Nephron progenitor cell (in vitro differentiated cells): ENCODE measurements at regions not wholly inside any gene's neighbourhood (a gene's known extent, or its start where the extent isn't known, plus 50 kb on each side); places are given as distances from the start of the nearest gene placed in this dataset.

Experiments
- DNase-seq: peaks from one replicate; pipeline ENCODE4 v3.0.0; 2021
- H3K27ac Mint-ChIP-seq: 2 replicates; pipeline ENCODE4 v1.8.0; 2021; ENCODE audit warnings: mild to moderate bottlenecking, moderate library complexity, mixed read lengths
- H3K27me3 Mint-ChIP-seq: 2 replicates; pipeline ENCODE4 v1.8.0; 2021; ENCODE audit warnings: mild to moderate bottlenecking, low read depth, mixed read lengths; ENCODE audit not compliant: poor library complexity
- H3K36me3 Mint-ChIP-seq: 2 replicates; pipeline ENCODE4 v1.8.0; 2021; ENCODE audit warnings: low read depth, mixed read lengths
- H3K4me1 Mint-ChIP-seq: 2 replicates; pipeline ENCODE4 v1.8.0; 2021; ENCODE audit warnings: mixed read lengths
- H3K4me3 Mint-ChIP-seq: 2 replicates; pipeline ENCODE4 v1.8.0; 2021; ENCODE audit warnings: mild to moderate bottlenecking, moderate library complexity, mixed read lengths
- H3K9me3 Mint-ChIP-seq: 2 replicates; pipeline ENCODE4 v1.8.0; 2021; ENCODE audit warnings: mild to moderate bottlenecking, moderate library complexity, mixed read lengths
- CTCF ChIP-seq: fragments of 200-600 bp; sonication (generic); IDR thresholded peaks from 2 replicates; pipeline ENCODE4 v1.5.0; 2021; ENCODE audit warnings: antibody characterized with exemption

DNA sequence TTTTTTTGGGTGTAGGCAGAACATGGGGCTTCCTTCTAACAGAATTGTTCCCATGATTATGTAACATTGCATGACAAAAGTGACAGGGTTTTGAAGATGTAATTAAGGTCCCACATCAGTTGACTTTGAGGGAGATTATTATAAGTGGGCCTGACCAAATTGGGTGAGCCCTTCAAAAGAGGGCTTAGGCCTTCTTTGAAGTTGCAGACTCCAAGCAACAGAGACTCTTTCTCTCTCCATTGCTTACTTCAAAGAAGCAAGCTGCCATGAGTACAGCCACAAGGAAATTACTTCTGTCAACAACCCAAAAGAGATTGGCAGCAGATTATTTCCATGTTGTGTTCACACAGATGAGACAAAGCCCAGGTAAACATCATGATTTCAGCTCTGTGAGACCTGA is 348.2 kb downstream of the PDCD6IP start:
- H3K27me3 Mint-ChIP-seq = no peaks in the 10 kb centered on the region
- DNase-seq = no peak
- H3K36me3 Mint-ChIP-seq = no peaks in the 10 kb centered on the region
- H3K9me3 Mint-ChIP-seq = peaks cover 3% of the 10 kb centered on the region
- TF ChIP-seq CTCF = no peak
- no peak overlapping the region for H3K27ac Mint-ChIP-seq
- no peak overlapping the region for H3K4me3 Mint-ChIP-seq
- peaks cover 33% of the 10 kb centered on the region for H3K4me1 Mint-ChIP-seq

DNA sequence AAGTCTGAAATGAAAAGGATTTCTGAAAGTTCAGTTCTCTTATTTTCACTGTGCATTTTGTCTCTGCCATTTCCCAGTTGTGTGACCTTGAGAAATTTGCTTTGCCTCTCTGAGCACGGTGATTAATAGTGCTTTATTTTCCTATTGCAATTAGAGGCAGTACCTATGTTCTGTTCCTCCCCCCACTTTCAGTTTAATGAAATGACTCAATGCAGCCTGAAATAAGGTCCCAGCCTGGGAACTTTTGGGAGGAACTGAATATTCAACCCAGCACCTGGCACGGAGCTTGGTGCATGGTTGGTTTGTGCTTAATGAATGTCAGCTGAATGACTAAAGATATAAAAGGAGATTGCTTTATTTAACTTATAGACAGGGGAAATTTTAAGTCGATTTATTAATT is 352.6 kb downstream of the PDCD6IP start:
- Mint-ChIP-seq H3K9me3 (no peaks in the 10 kb centered on the region), H3K27ac (no peak overlapping the region), H3K36me3 (no peaks in the 10 kb centered on the region), H3K4me3 (no peak overlapping the region), H3K27me3 (peaks cover 4% of the 10 kb centered on the region), H3K4me1 (peaks cover 45% of the 10 kb centered on the region)
- no peak for TF ChIP-seq CTCF
- no peak for DNase-seq

GRCh38 chr3:34152656-34153055 is 354.2 kb downstream of the PDCD6IP start:
- TF ChIP-seq CTCF = no peak
- H3K27me3 Mint-ChIP-seq = peaks cover 4% of the 10 kb centered on the region
- no peak overlapping the region for H3K4me3 Mint-ChIP-seq
- no peaks in the 10 kb centered on the region for H3K36me3 Mint-ChIP-seq
- no peak overlapping the region for H3K27ac Mint-ChIP-seq
- H3K9me3 Mint-ChIP-seq = no peaks in the 10 kb centered on the region
- DNase-seq = no peak
- H3K4me1 Mint-ChIP-seq = peaks cover 45% of the 10 kb centered on the region

DNA sequence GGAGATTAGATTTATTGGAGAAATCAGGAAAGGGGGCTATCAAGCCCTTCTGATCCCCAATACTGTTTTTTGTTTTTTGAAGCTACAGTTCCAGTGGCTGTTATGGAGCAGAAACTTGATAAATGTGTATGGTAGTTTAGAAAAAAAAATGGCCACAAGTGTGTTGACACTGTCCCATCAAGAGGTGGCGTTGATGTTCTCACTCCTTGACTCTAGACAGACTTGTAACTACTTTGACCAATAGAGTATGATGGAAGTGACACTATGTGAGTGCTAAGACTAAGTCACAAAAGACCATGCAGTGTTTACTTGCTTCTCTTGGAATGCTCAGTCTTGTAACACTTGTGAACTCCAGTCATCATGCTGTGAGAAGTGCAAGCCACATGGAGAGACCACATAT is 356.7 kb downstream of the PDCD6IP start:
- no peaks in the 10 kb centered on the region for H3K36me3 Mint-ChIP-seq
- H3K27me3 Mint-ChIP-seq = peaks cover 4% of the 10 kb centered on the region
- H3K4me1 Mint-ChIP-seq = peaks cover 27% of the 10 kb centered on the region
- TF ChIP-seq CTCF = no peak
- H3K9me3 Mint-ChIP-seq = peaks cover 5% of the 10 kb centered on the region
- H3K4me3 Mint-ChIP-seq = no peak overlapping the region
- DNase-seq = no peak
- no peak overlapping the region for H3K27ac Mint-ChIP-seq

DNA sequence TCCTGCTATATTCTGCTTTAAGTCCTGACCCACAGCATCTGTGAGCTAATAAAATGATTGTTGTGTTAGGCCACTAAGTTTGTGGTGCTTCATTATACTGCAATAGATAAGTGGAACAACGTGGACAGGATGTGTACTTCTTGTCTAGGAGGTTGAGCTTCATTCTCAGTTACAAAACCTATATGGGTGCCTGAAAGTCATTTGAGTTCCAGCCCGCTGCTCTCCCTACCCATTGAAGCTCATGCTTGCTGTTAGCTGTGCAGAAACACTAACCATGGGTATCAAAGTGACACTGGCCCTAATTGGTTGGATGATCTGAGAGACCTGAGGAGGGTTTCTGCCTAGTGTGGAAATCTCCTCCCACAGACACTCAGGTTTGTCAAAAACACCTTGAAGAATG is 357.2 kb downstream of the PDCD6IP start:
- DNase-seq = no peak
- peaks cover 5% of the 10 kb centered on the region for H3K9me3 Mint-ChIP-seq
- peaks cover 4% of the 10 kb centered on the region for H3K27me3 Mint-ChIP-seq
- no peak overlapping the region for H3K27ac Mint-ChIP-seq
- no peak overlapping the region for H3K4me3 Mint-ChIP-seq
- no peaks in the 10 kb centered on the region for H3K36me3 Mint-ChIP-seq
- peaks cover 21% of the 10 kb centered on the region for H3K4me1 Mint-ChIP-seq
- TF ChIP-seq CTCF = no peak

DNA sequence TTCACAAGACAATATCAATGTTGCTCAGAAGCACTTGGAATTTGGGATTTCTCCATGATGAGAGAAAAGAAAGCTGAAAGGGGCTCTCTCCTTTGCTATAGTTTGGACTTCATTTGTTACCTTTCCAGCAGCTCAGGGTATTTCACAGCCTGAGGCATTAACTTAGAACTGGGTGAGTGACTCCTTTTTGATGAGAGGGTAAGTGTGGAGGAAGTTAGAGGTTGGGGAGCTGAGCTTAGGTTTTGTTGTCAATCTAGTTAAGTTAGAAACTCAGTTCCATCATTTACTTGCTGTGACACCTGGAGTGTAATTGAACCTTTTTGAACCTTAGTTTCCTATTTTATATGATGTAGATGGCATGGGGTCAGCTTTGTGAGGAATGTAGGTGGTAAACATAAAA is 359.1 kb downstream of the PDCD6IP start:
- peaks cover 4% of the 10 kb centered on the region for H3K27me3 Mint-ChIP-seq
- no peak for DNase-seq
- no peak overlapping the region for H3K4me3 Mint-ChIP-seq
- H3K4me1 Mint-ChIP-seq = peaks cover 6% of the 10 kb centered on the region
- no peak for TF ChIP-seq CTCF
- peaks cover 5% of the 10 kb centered on the region for H3K9me3 Mint-ChIP-seq
- no peaks in the 10 kb centered on the region for H3K36me3 Mint-ChIP-seq
- peak overlapping the region; percentile 58 for H3K27ac Mint-ChIP-seq
